ENCODE measurements at regions not wholly inside any gene's neighbourhood (a gene's known extent, or its start where the extent isn't known, plus 50 kb on each side); places are given as distances from the start of the nearest gene placed in this dataset.

- DNase-seq = no peak
These were observed 70.0 kb upstream of the RAD23B start for GRCh38 chr9:107213080-107213479.

- DNase-seq = peak; percentile 3
These were observed 69.5 kb upstream of the RAD23B start for GRCh38 chr9:107213561-107214028.

GRCh38 chr9:107214381-107214780 lies 68.7 kb upstream of the RAD23B start:
- no peak for DNase-seq

GRCh38 chr9:107214915-107215314 lies 68.2 kb upstream of the RAD23B start:
- DNase-seq = no peak

GRCh38 chr9:107215381-107215780 lies 67.7 kb upstream of the RAD23B start:
- peak; percentile 18 for DNase-seq

GRCh38 chr9:107216329-107216728 lies 66.8 kb upstream of the RAD23B start:
- no peak for DNase-seq

GRCh38 chr9:107218829-107219485 lies 64.1 kb upstream of the RAD23B start:
- no peak for DNase-seq

GRCh38 chr9:107219486-107220077 lies 63.5 kb upstream of the RAD23B start:
- no peak for DNase-seq

GRCh38 chr9:107221321-107221720 lies 61.8 kb upstream of the RAD23B start:
- no peak for DNase-seq

GRCh38 chr9:107222020-107222522 lies 61.0 kb upstream of the RAD23B start:
- DNase-seq = no peak

- no peak for DNase-seq
These were observed 59.7 kb upstream of the RAD23B start for GRCh38 chr9:107223381-107223780.

GRCh38 chr9:107224252-107224651 lies 58.8 kb upstream of the RAD23B start:
- no peak for DNase-seq

GRCh38 chr9:107226421-107226820 lies 56.7 kb upstream of the RAD23B start:
- no peak for DNase-seq

GRCh38 chr9:107227774-107228173 lies 55.3 kb upstream of the RAD23B start:
- no peak for DNase-seq

GRCh38 chr9:107228496-107229039 lies 54.5 kb upstream of the RAD23B start:
- DNase-seq = no peak

- DNase-seq = no peak
These were observed 53.8 kb upstream of the RAD23B start for GRCh38 chr9:107229241-107229741.
